Coronary artery (tissue), 2 donors: ENCODE measurements at regions not wholly inside any gene's neighbourhood (a gene's known extent, or its start where the extent isn't known, plus 50 kb on each side); places are given as distances from the start of the nearest gene placed in this dataset.

Experiments
- DNase-seq: peaks from one replicate; pipeline ENCODE4 v3.0.0-alpha.2; 2017; ENCODE audit warnings: low spot score
- H3K27ac ChIP-seq, 2 donors: fragments of 200-600 bp; sonication (generic); one replicate each; pipeline ENCODE4 v1.5.1; 2016 to 2019
- H3K4me3 ChIP-seq: fragments of 200-600 bp; sonication (generic); 2 replicates; pipeline ENCODE4 v1.5.1; 2016; ENCODE audit warnings: mild to moderate bottlenecking, moderate library complexity
- CTCF ChIP-seq: fragments of 200-600 bp; sonication (generic); IDR thresholded peaks from one replicate; pipeline ENCODE4 v1.5.1; 2019; ENCODE audit warnings: antibody characterized with exemption

DNA sequence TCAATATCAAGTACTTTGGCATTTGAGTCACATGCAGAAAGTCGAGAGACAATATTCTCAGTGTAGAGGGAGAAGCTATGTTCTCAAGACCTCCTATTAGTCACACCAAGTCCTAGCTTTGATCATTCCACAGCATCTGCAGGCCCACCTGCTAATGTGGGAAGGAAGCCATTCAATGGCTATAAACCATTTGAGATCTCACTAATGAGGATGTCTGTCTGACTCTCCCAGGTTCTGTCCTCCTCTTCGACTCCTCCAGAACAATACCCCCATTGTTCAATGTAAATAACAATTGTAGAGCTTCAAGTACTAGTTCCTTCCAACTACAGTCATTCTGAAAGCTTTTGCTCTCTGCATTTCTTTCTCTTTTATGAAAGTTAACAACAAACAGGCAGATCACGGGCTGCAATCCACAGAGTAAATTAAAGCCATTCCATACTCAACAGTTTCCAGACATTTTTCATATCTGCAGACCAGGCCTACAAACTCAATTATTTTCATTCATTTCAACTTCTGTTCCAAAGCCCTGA lies 140.2 kb upstream of the EDNRA start:
- TF ChIP-seq CTCF, result no peak
- DNase-seq, result no peak
- Histone ChIP-seq H3K27ac (no peak overlapping the region), H3K4me3 (no peak overlapping the region)

GRCh38 chr4:147343692-147344091 lies 137.2 kb upstream of the EDNRA start:
- no peak for TF ChIP-seq CTCF
- H3K27ac ChIP-seq, result no peak overlapping the region

DNA sequence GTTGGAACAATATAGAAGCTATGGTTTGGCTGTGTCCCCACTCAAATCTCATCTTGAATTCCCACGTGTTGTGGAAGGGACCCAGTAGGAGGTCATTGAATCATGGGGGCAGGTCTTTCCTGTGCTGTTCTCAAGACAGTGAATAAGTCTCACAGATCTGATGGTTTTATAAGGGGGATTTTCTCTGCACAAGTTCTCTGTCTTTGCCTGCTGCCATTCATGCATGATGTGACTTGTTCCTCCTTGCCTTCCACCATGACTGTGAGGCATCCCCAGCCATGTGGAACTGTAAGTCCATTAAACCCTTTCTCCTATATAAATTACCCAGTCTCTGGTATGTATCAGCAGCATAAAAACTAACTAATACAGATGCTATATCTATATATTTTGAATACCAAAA lies 135.2 kb upstream of the EDNRA start:
- DNase-seq, result no peak
- no peak for TF ChIP-seq CTCF
- Histone ChIP-seq H3K4me3 (no peak overlapping the region), H3K27ac (no peak overlapping the region)

More at GRCh38 chr4:147343692-147344091, 137.2 kb upstream of the EDNRA start:
- H3K4me3 ChIP-seq, result no peak overlapping the region
- no peak for DNase-seq

- no peak for DNase-seq
- Histone ChIP-seq H3K27ac (no peak overlapping the region), H3K4me3 (no peak overlapping the region)
- TF ChIP-seq CTCF, result no peak
Measured at GRCh38 chr4:147347217-147347616, 133.7 kb upstream of the EDNRA start.

DNA sequence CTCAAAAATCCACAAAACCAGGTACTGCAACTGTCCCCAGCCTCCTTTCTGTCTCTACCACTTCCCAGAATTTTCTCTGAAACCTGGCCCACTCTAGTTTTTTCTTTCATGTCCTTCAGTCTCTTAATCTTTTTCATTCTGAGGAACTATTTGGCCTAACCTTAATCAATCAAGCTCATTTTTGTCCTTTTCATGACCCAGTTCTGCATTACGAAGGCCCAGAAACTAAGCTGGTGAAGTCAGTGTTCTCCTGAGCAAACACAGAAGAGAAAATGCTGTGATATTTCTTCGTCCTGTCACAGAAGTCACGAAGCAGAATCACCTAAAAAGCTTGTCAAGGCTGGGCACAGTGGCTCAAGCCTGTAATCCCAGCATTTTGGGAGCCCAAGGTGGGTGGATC lies 131.7 kb upstream of the EDNRA start:
- no peak for DNase-seq
- H3K4me3 ChIP-seq, result no peak overlapping the region
- TF ChIP-seq CTCF, result no peak
- H3K27ac ChIP-seq, result no peak overlapping the region

GRCh38 chr4:147351083-147351787 lies 129.7 kb upstream of the EDNRA start:
- Histone ChIP-seq H3K4me3 (no peak overlapping the region), H3K27ac (no peak overlapping the region)
- no peak for TF ChIP-seq CTCF
- no peak for DNase-seq

DNA sequence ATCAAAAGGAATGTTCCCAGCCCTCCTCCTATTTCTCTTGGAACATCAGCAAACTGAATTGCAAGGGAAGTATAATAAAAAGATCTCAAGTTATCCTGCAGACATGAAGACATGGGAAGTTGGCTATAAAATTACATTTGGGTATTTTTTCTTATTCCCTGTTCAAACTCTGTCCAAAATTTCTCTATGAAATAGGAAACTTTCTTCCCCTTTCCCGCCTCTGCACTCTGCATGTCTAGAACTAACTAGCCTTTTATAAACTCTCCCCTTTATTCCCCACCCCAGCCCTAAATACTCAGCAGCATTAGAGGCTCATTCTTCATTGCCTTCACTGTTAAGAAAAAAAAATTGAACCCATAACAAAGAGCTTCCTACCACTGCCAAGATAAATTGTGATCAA lies 126.7 kb upstream of the EDNRA start:
- DNase-seq, result no peak
- Histone ChIP-seq H3K27ac (no peak overlapping the region), H3K4me3 (no peak overlapping the region)
- TF ChIP-seq CTCF, result no peak
